ENCODE measurements at regions not wholly inside any gene's neighbourhood (a gene's known extent, or its start where the extent isn't known, plus 50 kb on each side); places are given as distances from the start of the nearest gene placed in this dataset.
"Not testable (repeated sequence)": the region's sequence is repeated elsewhere in the genome, so short reads cannot be mapped to it uniquely, and the experiment has no call there.

DNA sequence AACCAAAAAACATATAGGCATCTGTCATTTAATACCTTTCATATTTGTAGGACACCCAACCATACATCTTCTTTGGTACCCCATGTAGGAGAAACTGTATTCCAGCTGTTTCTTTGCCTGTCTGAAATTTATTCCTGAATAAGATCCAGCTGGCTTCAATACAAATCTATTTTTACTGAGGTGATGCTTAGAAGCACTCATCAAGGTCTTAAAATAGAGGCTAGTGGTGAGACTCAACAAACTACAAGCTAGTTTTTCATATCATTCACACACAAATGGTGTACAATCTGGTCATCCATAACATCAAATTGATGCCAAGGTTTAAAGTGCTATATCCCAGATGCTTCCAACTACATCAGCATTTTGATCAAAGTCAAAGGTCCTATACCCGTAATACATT, 1071.3 kb upstream of the MIR17HG start:
- POLR2A ChIA-PET (ENCODE audit: low non-redundant PET): no interaction called here
- no peak overlapping the region for H3K4me3 ChIP-seq (ENCODE audit: low read depth, low read length, poor library complexity, severe bottlenecking)
- no peaks in the 10 kb centered on the region for H3K4me1 ChIP-seq (ENCODE audit: insufficient read depth, low read length, poor library complexity, severe bottlenecking)
- no peak overlapping the region for H3K27ac ChIP-seq (ENCODE audit: low read depth, low read length, poor library complexity, severe bottlenecking)
- BruUV-seq (replicated peaks): no TSS peak
- DNase-seq (ENCODE audit: low spot score): no peak
- intact Hi-C loops (cut with micrococcal nuclease; ENCODE audit: unreplicated experiment): no loop called here
- no peaks in the 10 kb centered on the region for H3K9me3 ChIP-seq (ENCODE audit: low read depth, low read length, poor library complexity, severe bottlenecking)
- no peaks in the 10 kb centered on the region for H3K27me3 ChIP-seq (replicated peaks; ENCODE audit: insufficient read depth, low read depth, low read length, poor library complexity)
- CTCF ChIA-PET: no interaction called here
- H3K36me3 ChIP-seq (ENCODE audit: insufficient read depth, low read length, poor library complexity, severe bottlenecking): no peaks in the 10 kb centered on the region
- TF ChIP-seq, protein P1, sequence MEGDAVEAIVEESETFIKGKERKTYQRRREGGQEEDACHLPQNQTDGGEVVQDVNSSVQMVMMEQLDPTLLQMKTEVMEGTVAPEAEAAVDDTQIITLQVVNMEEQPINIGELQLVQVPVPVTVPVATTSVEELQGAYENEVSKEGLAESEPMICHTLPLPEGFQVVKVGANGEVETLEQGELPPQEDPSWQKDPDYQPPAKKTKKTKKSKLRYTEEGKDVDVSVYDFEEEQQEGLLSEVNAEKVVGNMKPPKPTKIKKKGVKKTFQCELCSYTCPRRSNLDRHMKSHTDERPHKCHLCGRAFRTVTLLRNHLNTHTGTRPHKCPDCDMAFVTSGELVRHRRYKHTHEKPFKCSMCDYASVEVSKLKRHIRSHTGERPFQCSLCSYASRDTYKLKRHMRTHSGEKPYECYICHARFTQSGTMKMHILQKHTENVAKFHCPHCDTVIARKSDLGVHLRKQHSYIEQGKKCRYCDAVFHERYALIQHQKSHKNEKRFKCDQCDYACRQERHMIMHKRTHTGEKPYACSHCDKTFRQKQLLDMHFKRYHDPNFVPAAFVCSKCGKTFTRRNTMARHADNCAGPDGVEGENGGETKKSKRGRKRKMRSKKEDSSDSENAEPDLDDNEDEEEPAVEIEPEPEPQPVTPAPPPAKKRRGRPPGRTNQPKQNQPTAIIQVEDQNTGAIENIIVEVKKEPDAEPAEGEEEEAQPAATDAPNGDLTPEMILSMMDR (conservative IDR thresholded peaks at IDR 0.05; ENCODE audit: low read depth, low read length): no peak
- no peak for TF ChIP-seq EZH2 (IDR thresholded peaks at IDR 0.05; ENCODE audit: borderline replicate concordance, low read depth, low read length, poor library complexity, severe bottlenecking)

DNA sequence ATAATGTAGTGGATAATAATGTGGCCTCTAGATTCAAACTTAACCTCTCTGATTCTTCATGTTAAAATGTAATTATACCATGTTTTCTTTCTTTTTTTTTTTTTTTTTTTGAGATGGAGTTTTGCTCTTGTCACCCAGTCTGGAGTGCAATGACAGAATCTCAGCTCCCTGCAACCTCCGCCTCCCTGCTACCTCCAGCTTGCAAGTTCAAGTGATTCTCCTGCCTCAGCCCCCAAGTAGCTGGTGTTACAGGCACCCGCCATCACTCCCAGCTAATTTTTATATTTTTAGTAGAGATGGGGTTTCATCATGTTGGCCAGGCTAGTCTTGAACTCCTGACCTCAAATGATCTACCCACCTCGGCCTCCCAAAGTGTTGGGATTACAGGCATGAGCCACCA, 1069.3 kb upstream of the MIR17HG start:
- H3K9me3 ChIP-seq (ENCODE audit: low read depth, low read length, poor library complexity, severe bottlenecking); CTCF ChIA-PET; DNase-seq (ENCODE audit: low spot score); intact Hi-C loops (cut with micrococcal nuclease; ENCODE audit: unreplicated experiment); POLR2A ChIA-PET (ENCODE audit: low non-redundant PET); H3K27me3 ChIP-seq (replicated peaks; ENCODE audit: insufficient read depth, low read depth, low read length, poor library complexity); H3K27ac ChIP-seq (ENCODE audit: low read depth, low read length, poor library complexity, severe bottlenecking); H3K4me1 ChIP-seq (ENCODE audit: insufficient read depth, low read length, poor library complexity, severe bottlenecking); H3K4me3 ChIP-seq (ENCODE audit: low read depth, low read length, poor library complexity, severe bottlenecking); BruUV-seq (replicated peaks); H3K36me3 ChIP-seq (ENCODE audit: insufficient read depth, low read length, poor library complexity, severe bottlenecking): not testable (repeated sequence)

DNA sequence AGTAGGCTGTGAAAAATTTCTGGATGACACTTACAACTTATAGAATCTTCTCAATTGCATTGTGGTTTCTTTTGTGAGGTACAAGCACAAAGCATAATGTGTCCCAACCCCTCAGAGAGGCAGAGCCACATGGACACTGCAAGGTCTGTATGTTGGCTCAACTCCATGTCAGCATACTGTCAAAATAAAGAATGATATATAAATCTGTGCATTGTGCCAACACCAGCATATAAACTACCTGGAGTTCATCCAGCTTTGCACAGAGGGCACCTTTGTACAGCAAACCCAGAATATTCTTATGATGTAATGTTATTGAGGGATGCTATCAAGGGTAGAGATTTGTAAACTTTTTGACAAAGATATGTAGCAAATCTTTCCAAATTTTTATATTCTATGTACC, 1065.8 kb upstream of the MIR17HG start:
- H3K27ac ChIP-seq (ENCODE audit: low read depth, low read length, poor library complexity, severe bottlenecking): no peak overlapping the region
- no peaks in the 10 kb centered on the region for H3K4me1 ChIP-seq (ENCODE audit: insufficient read depth, low read length, poor library complexity, severe bottlenecking)
- BruUV-seq (replicated peaks): no TSS peak
- ChIA-PET POLR2A (ENCODE audit: low non-redundant PET) (no interaction called here), CTCF (no interaction called here)
- no peak overlapping the region for H3K4me3 ChIP-seq (ENCODE audit: low read depth, low read length, poor library complexity, severe bottlenecking)
- intact Hi-C loops (cut with micrococcal nuclease; ENCODE audit: unreplicated experiment): no loop called here
- H3K9me3 ChIP-seq (ENCODE audit: low read depth, low read length, poor library complexity, severe bottlenecking): no peaks in the 10 kb centered on the region
- H3K27me3 ChIP-seq (replicated peaks; ENCODE audit: insufficient read depth, low read depth, low read length, poor library complexity): no peaks in the 10 kb centered on the region
- DNase-seq (ENCODE audit: low spot score): no peak
- H3K36me3 ChIP-seq (ENCODE audit: insufficient read depth, low read length, poor library complexity, severe bottlenecking): no peaks in the 10 kb centered on the region
- TF ChIP-seq, protein P1 (conservative IDR thresholded peaks at IDR 0.05; ENCODE audit: low read depth, low read length): no peak
- TF ChIP-seq EZH2 (IDR thresholded peaks at IDR 0.05; ENCODE audit: borderline replicate concordance, low read depth, low read length, poor library complexity, severe bottlenecking): no peak

DNA sequence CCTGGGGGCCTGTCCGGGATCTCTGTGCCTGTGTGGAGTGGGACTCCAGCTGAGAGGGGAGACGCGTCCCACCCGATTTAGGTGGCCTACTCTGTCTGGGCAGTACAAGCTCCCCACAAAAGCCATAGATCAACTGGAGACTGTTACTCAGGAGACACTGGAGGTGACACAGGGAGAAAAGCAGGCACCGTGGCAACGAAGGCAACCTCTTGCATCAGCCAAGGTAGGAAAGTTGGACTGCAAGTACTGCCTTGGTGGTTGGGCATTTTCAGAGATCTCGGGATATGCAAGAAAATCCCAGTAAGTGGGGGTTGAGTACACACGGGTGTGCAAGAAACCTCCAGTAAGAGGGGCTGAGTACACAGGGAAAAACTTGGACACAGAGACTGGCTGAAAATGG, 1060.0 kb upstream of the MIR17HG start:
- no peaks in the 10 kb centered on the region for H3K9me3 ChIP-seq (ENCODE audit: low read depth, low read length, poor library complexity, severe bottlenecking)
- no peak overlapping the region for H3K27ac ChIP-seq (ENCODE audit: low read depth, low read length, poor library complexity, severe bottlenecking)
- BruUV-seq (replicated peaks): no TSS peak
- intact Hi-C loops (cut with micrococcal nuclease; ENCODE audit: unreplicated experiment): no loop called here
- CTCF ChIA-PET: no interaction called here
- H3K4me1 ChIP-seq (ENCODE audit: insufficient read depth, low read length, poor library complexity, severe bottlenecking): no peaks in the 10 kb centered on the region
- H3K27me3 ChIP-seq (replicated peaks; ENCODE audit: insufficient read depth, low read depth, low read length, poor library complexity): no peaks in the 10 kb centered on the region
- no peak overlapping the region for H3K4me3 ChIP-seq (ENCODE audit: low read depth, low read length, poor library complexity, severe bottlenecking)
- no peak for DNase-seq (ENCODE audit: low spot score)
- H3K36me3 ChIP-seq (ENCODE audit: insufficient read depth, low read length, poor library complexity, severe bottlenecking): no peaks in the 10 kb centered on the region
- POLR2A ChIA-PET (ENCODE audit: low non-redundant PET): interaction anchor here (0.6 kb wide), 1 partner anchor 266 kb away, joined by 27 read pairs; no protein-coding TSS in a partner anchor
- no peak for TF ChIP-seq EZH2 (IDR thresholded peaks at IDR 0.05; ENCODE audit: borderline replicate concordance, low read depth, low read length, poor library complexity, severe bottlenecking)
- TF ChIP-seq, protein P1 (conservative IDR thresholded peaks at IDR 0.05; ENCODE audit: low read depth, low read length): no peak

Data from A673 (cell line).